HEK293 (cell line): ENCODE measurements at regions not wholly inside any gene's neighbourhood (a gene's known extent, or its start where the extent isn't known, plus 50 kb on each side); places are given as distances from the start of the nearest gene placed in this dataset.

Source experiments
- CTCF ChIA-PET: fragments of 350-600 bp; formaldehyde crosslinking; extraction: SDS; loops from one replicate; lab custom pipeline; 2021; ENCODE audit warnings: antibody characterized with exemption; lab: Yijun Ruan, JAX
- POLR2A ChIA-PET: fragments of 300-600 bp; formaldehyde crosslinking; extraction: SDS; loops from one replicate; lab custom pipeline; 2020; ENCODE audit warnings: antibody characterized with exemption, inconsistent platforms; lab: Yijun Ruan, JAX
- H3K27ac ChIP-seq: fragments of 200-500 bp; sonication (Bioruptor generic); 2 replicates; pipeline ENCODE4 v1.5.1; 2014; ENCODE audit warnings: low read depth, low read length, control low read depth, inconsistent platforms; ENCODE audit errors: extremely low read depth
- H3K36me3 ChIP-seq, 2 experiments: fragments of 200-500 bp in 1 of 2; sonication (Bioruptor generic) in 1 of 2; 1 replicate in 1 of 2; 2 replicates in 1 of 2; pipeline ENCODE4 v1.5.1; 2014 to 2017; ENCODE audit warnings: inconsistent platforms in 2 of 2, low read length in 2 of 2; ENCODE audit not compliant: control insufficient read depth in 2 of 2, insufficient read depth in 1 of 2
- H3K4me1 ChIP-seq: fragments of 200-500 bp; sonication (Bioruptor generic); 2 replicates; pipeline ENCODE4 v1.5.1; 2014; ENCODE audit warnings: mild to moderate bottlenecking, low read length, inconsistent platforms; ENCODE audit not compliant: control insufficient read depth, insufficient read depth
- H3K4me3 ChIP-seq: 2 replicates; pipeline ENCODE4 v1.5.1; 2011; ENCODE audit warnings: low read depth, mild to moderate bottlenecking, control low read depth, low read length, moderate library complexity
- H3K9me3 ChIP-seq: fragments of 200-500 bp; sonication (Bioruptor generic); 2 replicates; pipeline ENCODE4 v1.5.1; 2014; ENCODE audit warnings: low read depth, low read length, inconsistent platforms; ENCODE audit not compliant: control insufficient read depth, insufficient read depth
- IKZF3 ChIP-seq: fragments of 450-650 bp; IDR thresholded peaks from 2 replicates; pipeline ENCODE4 v1.5.0; 2018; ENCODE audit warnings: missing biosample characterization, mild to moderate bottlenecking, missing genetic modification characterization, moderate library complexity
- KLF17 ChIP-seq: fragments of 450-650 bp; formaldehyde crosslinking; IDR thresholded peaks from 2 replicates; pipeline ENCODE4 v1.5.1; 2016; ENCODE audit warnings: missing biosample characterization, missing genetic modification characterization
- OVOL3 ChIP-seq: fragments of 450-650 bp; formaldehyde crosslinking; IDR thresholded peaks from 2 replicates; pipeline ENCODE4 v1.5.1; 2016; ENCODE audit warnings: missing biosample characterization, missing genetic modification characterization
- SCRT1 ChIP-seq: fragments of 450-650 bp; formaldehyde crosslinking; IDR thresholded peaks from 2 replicates; pipeline ENCODE4 v1.5.1; 2016; ENCODE audit warnings: missing biosample characterization, missing genetic modification characterization, borderline replicate concordance
- SETDB1 ChIP-seq: IDR thresholded peaks from one replicate; pipeline ENCODE4 v1.6.1; 2017; ENCODE audit warnings: mild to moderate bottlenecking, low read length, moderate library complexity, mixed read lengths; ENCODE audit not compliant: insufficient read length
- SP2 ChIP-seq: fragments of 450-650 bp; formaldehyde crosslinking; IDR thresholded peaks from 2 replicates; pipeline ENCODE4 v1.5.1; 2016; ENCODE audit warnings: missing biosample characterization, missing genetic modification characterization
- ZBTB10 ChIP-seq: fragments of 450-650 bp; formaldehyde crosslinking; IDR thresholded peaks from 2 replicates; pipeline ENCODE4 v1.5.1; 2016; ENCODE audit warnings: missing biosample characterization, missing genetic modification characterization
- ZNF138 ChIP-seq: fragments of 450-650 bp; formaldehyde crosslinking; IDR thresholded peaks from 2 replicates; pipeline ENCODE4 v1.5.1; 2016; ENCODE audit warnings: missing biosample characterization, missing genetic modification characterization, borderline replicate concordance
- ZNF146 ChIP-seq: fragments of 450-650 bp; formaldehyde crosslinking; IDR thresholded peaks from 2 replicates; pipeline ENCODE4 v1.5.1; 2016; ENCODE audit warnings: missing biosample characterization, missing genetic modification characterization
- ZNF211 ChIP-seq: fragments of 450-650 bp; formaldehyde crosslinking; IDR thresholded peaks from 2 replicates; pipeline ENCODE4 v1.5.1; 2016; ENCODE audit warnings: low read depth, missing biosample characterization, missing genetic modification characterization
- ZNF280C ChIP-seq: fragments of 450-650 bp; formaldehyde crosslinking; IDR thresholded peaks from 2 replicates; pipeline ENCODE4 v1.5.1; 2016; ENCODE audit warnings: missing biosample characterization, missing genetic modification characterization
- ZNF514 ChIP-seq: fragments of 450-650 bp; formaldehyde crosslinking; IDR thresholded peaks from 2 replicates; pipeline ENCODE4 v1.5.1; 2016; ENCODE audit warnings: missing biosample characterization, missing genetic modification characterization
- ZNF549 ChIP-seq: fragments of 450-650 bp; IDR thresholded peaks from 2 replicates; pipeline ENCODE4 v1.5.1; 2018; ENCODE audit warnings: missing biosample characterization, missing genetic modification characterization, mild to moderate bottlenecking, inconsistent platforms, moderate library complexity
- ZNF639 ChIP-seq: fragments of 450-650 bp; formaldehyde crosslinking; IDR thresholded peaks from 2 replicates; pipeline ENCODE4 v1.5.1; 2016; ENCODE audit warnings: missing biosample characterization, missing genetic modification characterization
- ZNF704 ChIP-seq: fragments of 450-650 bp; formaldehyde crosslinking; IDR thresholded peaks from 2 replicates; pipeline ENCODE4 v1.5.1; 2016; ENCODE audit warnings: missing biosample characterization, missing genetic modification characterization
- ZNF707 ChIP-seq: fragments of 450-650 bp; formaldehyde crosslinking; IDR thresholded peaks from 2 replicates; pipeline ENCODE4 v1.5.1; 2016; ENCODE audit warnings: missing biosample characterization, missing genetic modification characterization
- ZSCAN23 ChIP-seq: fragments of 450-650 bp; formaldehyde crosslinking; IDR thresholded peaks from 2 replicates; pipeline ENCODE4 v1.5.1; 2016; ENCODE audit warnings: missing biosample characterization, missing genetic modification characterization
- ZXDB ChIP-seq: fragments of 450-650 bp; formaldehyde crosslinking; IDR thresholded peaks from 2 replicates; pipeline ENCODE4 v1.5.1; 2016; ENCODE audit warnings: missing biosample characterization, missing genetic modification characterization

GRCh38 chr7:142337054-142338001, 79.5 kb upstream of the PRSS58 start:
- Histone ChIP-seq H3K27ac (no peak overlapping the region), H3K9me3 (no peaks in the 10 kb centered on the region), H3K4me1 (no peaks in the 10 kb centered on the region), H3K4me3 (no peak overlapping the region), H3K36me3 (no peaks in the 10 kb centered on the region)
- TF ChIP-seq SCRT1 (tag by site-specific recombination) (no peak), ZNF211 (tag by site-specific recombination) (no peak), KLF17 (no peak), ZNF146 (no peak), ZNF514 (tag by site-specific recombination) (no peak), SETDB1 (no peak), ZNF639 (tag by site-specific recombination) (no peak), ZBTB10 (tag by site-specific recombination) (no peak)
- ChIA-PET POLR2A (no interaction called here), CTCF (interaction anchor here (0.7 to 3.7 kb wide), 11 partner anchors 13 to 184 kb away, joined by 3 to 24 read pairs (median 14); no protein-coding TSS in a partner anchor)

- Histone ChIP-seq H3K36me3 (no peaks in the 10 kb centered on the region), H3K4me3 (no peak overlapping the region), H3K27ac (no peak overlapping the region), H3K4me1 (no peaks in the 10 kb centered on the region), H3K9me3 (no peaks in the 10 kb centered on the region)
- ChIA-PET POLR2A (no interaction called here), CTCF (interaction anchor here (0.6 to 3.7 kb wide), 5 partner anchors 11 to 855 kb away, joined by 3 to 21 read pairs (median 5); no protein-coding TSS in a partner anchor)
- TF ChIP-seq ZNF549 (tag by site-specific recombination): no peak
- TF ChIP-seq ZNF707: no peak
- TF ChIP-seq IKZF3 (tag by site-specific recombination): no peak
- TF ChIP-seq ZNF280C (tag by site-specific recombination): no peak
- TF ChIP-seq ZXDB: no peak
- TF ChIP-seq SP2 (tag by site-specific recombination): no peak
- TF ChIP-seq ZBTB10 (tag by site-specific recombination): no peak
- TF ChIP-seq ZSCAN23 (tag by site-specific recombination): no peak
- no peak for TF ChIP-seq ZNF704
- TF ChIP-seq OVOL3: no peak
- no peak for TF ChIP-seq ZNF138 (tag by site-specific recombination)
Measured at GRCh38 chr7:142334806-142335205, 76.9 kb upstream of the PRSS58 start.
